H9 (cell line): ENCODE measurements at regions not wholly inside any gene's neighbourhood (a gene's known extent, or its start where the extent isn't known, plus 50 kb on each side); places are given as distances from the start of the nearest gene placed in this dataset.

ENCODE experiments used
- DNase-seq: peaks from one replicate; pipeline ENCODE4 v3.0.0-alpha.2; 2017
- H2AFZ ChIP-seq: one replicate; pipeline ENCODE4 v1.6.1; 2013; ENCODE audit warnings: mild to moderate bottlenecking, low read length, control low read depth, moderate library complexity
- H2AK5ac ChIP-seq: 2 replicates; pipeline ENCODE4 v1.6.1; 2013; ENCODE audit warnings: low read length, control low read depth, mixed read lengths; ENCODE audit not compliant: insufficient read length
- H2BK120ac ChIP-seq: one replicate; pipeline ENCODE4 v1.6.1; 2013; ENCODE audit warnings: low read depth, mild to moderate bottlenecking, low read length, control low read depth, inconsistent platforms; ENCODE audit not compliant: poor library complexity, severe bottlenecking
- H2BK12ac ChIP-seq: 2 replicates; pipeline ENCODE4 v1.6.1; 2013; ENCODE audit warnings: low read length, control low read depth, mixed read lengths, low read depth; ENCODE audit not compliant: insufficient read length
- H2BK15ac ChIP-seq: 2 replicates; pipeline ENCODE4 v1.6.1; 2013; ENCODE audit warnings: low read depth, low read length, control low read depth
- H2BK20ac ChIP-seq: one replicate; pipeline ENCODE4 v1.6.1; 2013; ENCODE audit warnings: low read depth, mild to moderate bottlenecking, low read length, control low read depth, inconsistent platforms; ENCODE audit not compliant: poor library complexity, severe bottlenecking
- H2BK5ac ChIP-seq: 2 replicates; pipeline ENCODE4 v1.6.1; 2013; ENCODE audit warnings: low read length, control low read depth, mixed read lengths; ENCODE audit not compliant: insufficient read length
- H3K14ac ChIP-seq: 2 replicates; pipeline ENCODE4 v1.6.1; 2013; ENCODE audit warnings: low read length, control low read depth; ENCODE audit not compliant: insufficient read depth
- H3K18ac ChIP-seq: 2 replicates; pipeline ENCODE4 v1.6.1; 2013; ENCODE audit warnings: low read depth, mild to moderate bottlenecking, mixed read lengths, low read length, control low read depth; ENCODE audit not compliant: insufficient read length
- H3K23ac ChIP-seq: 2 replicates; pipeline ENCODE4 v1.6.1; 2013; ENCODE audit warnings: low read length, control low read depth, mixed read lengths, low read depth; ENCODE audit not compliant: insufficient read length
- H3K23me2 ChIP-seq: 2 replicates; pipeline ENCODE4 v1.6.1; 2013; ENCODE audit warnings: low read depth, mild to moderate bottlenecking, mixed read lengths, low read length, control low read depth; ENCODE audit not compliant: insufficient read length, poor library complexity, severe bottlenecking
- H3K27ac ChIP-seq: 2 replicates; pipeline ENCODE4 v1.5.1; 2013; ENCODE audit warnings: low read length, control low read depth, mixed read lengths, low read depth; ENCODE audit not compliant: insufficient read length
- H3K27me3 ChIP-seq: 2 replicates; pipeline ENCODE4 v1.6.1; 2013; ENCODE audit warnings: low read length, control low read depth, inconsistent platforms; ENCODE audit not compliant: insufficient read depth
- H3K4ac ChIP-seq: 2 replicates; pipeline ENCODE4 v1.6.1; 2013; ENCODE audit warnings: low read depth, mild to moderate bottlenecking, control low read depth, inconsistent platforms, low read length, moderate library complexity
- H3K4me1 ChIP-seq: 2 replicates; pipeline ENCODE4 v1.6.1; 2013; ENCODE audit warnings: low read length, control low read depth, inconsistent platforms; ENCODE audit not compliant: insufficient read depth
- H3K4me2 ChIP-seq: 2 replicates; pipeline ENCODE4 v1.6.1; 2013; ENCODE audit warnings: low read length, control low read depth, mixed read lengths; ENCODE audit not compliant: insufficient read length, insufficient read depth
- H3K56ac ChIP-seq: 2 replicates; pipeline ENCODE4 v1.6.1; 2013; ENCODE audit warnings: low read depth, mild to moderate bottlenecking, mixed read lengths, low read length, control low read depth; ENCODE audit not compliant: insufficient read length
- H3K79me1 ChIP-seq: 2 replicates; pipeline ENCODE4 v1.6.1; 2013; ENCODE audit warnings: low read depth, mild to moderate bottlenecking, moderate library complexity, low read length, control low read depth, inconsistent platforms; ENCODE audit not compliant: insufficient read depth, poor library complexity, severe bottlenecking
- H3K79me2 ChIP-seq: 2 replicates; pipeline ENCODE4 v1.6.1; 2013; ENCODE audit warnings: low read length, control low read depth, inconsistent platforms; ENCODE audit not compliant: insufficient read depth
- H3K9ac ChIP-seq: 2 replicates; pipeline ENCODE4 v1.6.1; 2013; ENCODE audit warnings: low read length, control low read depth, mixed read lengths; ENCODE audit not compliant: insufficient read length; ENCODE audit errors: extremely low read depth
- H3K9me3 ChIP-seq: one replicate; pipeline ENCODE4 v1.6.1; 2013; ENCODE audit warnings: low read depth, low read length, inconsistent platforms; ENCODE audit not compliant: control insufficient read depth
- H3T11ph ChIP-seq: one replicate; pipeline ENCODE4 v1.6.1; 2013; ENCODE audit warnings: mild to moderate bottlenecking, low read length, control low read depth, inconsistent platforms
- H4K20me1 ChIP-seq: one replicate; pipeline ENCODE4 v1.6.1; 2013; ENCODE audit not compliant: control insufficient read depth, insufficient read length, insufficient read depth
- H4K5ac ChIP-seq: 2 replicates; pipeline ENCODE4 v1.6.1; 2013; ENCODE audit warnings: low read depth, mild to moderate bottlenecking, mixed read lengths, low read length, control low read depth; ENCODE audit not compliant: insufficient read length
- H4K8ac ChIP-seq: replicated peaks from 2 replicates; pipeline ENCODE4 v1.6.1; 2013; ENCODE audit warnings: low read length, control low read depth, mixed read lengths, low read depth; ENCODE audit not compliant: insufficient read length
- H4K91ac ChIP-seq: 2 replicates; pipeline ENCODE4 v1.6.1; 2013; ENCODE audit warnings: low read depth, mild to moderate bottlenecking, moderate library complexity, mixed read lengths, low read length, control low read depth; ENCODE audit not compliant: insufficient read length
- H3K27ac Mint-ChIP-seq, 3 experiments: 2 replicates in 2 of 3; 3 replicates in 1 of 3; pipeline ENCODE4 v1.8.0; 2020 to 2021; ENCODE audit warnings: mixed read lengths in 3 of 3, mild to moderate bottlenecking in 1 of 3, moderate library complexity in 1 of 3
- H3K27me3 Mint-ChIP-seq: 2 replicates; pipeline ENCODE4 v1.8.0; 2021; ENCODE audit warnings: low read depth, mild to moderate bottlenecking, moderate library complexity, mixed read lengths
- H3K36me3 Mint-ChIP-seq, 3 experiments: 2 replicates in 2 of 3; 3 replicates in 1 of 3; pipeline ENCODE4 v1.8.0; 2020 to 2021; ENCODE audit warnings: low read depth in 3 of 3, mixed read lengths in 3 of 3; ENCODE audit not compliant: insufficient read depth in 1 of 3
- H3K4me1 Mint-ChIP-seq, 2 experiments: 2 replicates each; pipeline ENCODE4 v1.8.0; 2020; ENCODE audit warnings: mixed read lengths in 2 of 2
- H3K4me3 Mint-ChIP-seq, 2 experiments: 2 replicates in 1 of 2; 3 replicates in 1 of 2; pipeline ENCODE4 v1.8.0; 2020 to 2021; ENCODE audit warnings: mild to moderate bottlenecking in 2 of 2, mixed read lengths in 2 of 2, moderate library complexity in 1 of 2
- H3K9me3 Mint-ChIP-seq, 2 experiments: 2 replicates in 1 of 2; 3 replicates in 1 of 2; pipeline ENCODE4 v1.8.0; 2020; ENCODE audit warnings: mild to moderate bottlenecking in 2 of 2, mixed read lengths in 2 of 2, moderate library complexity in 1 of 2
- WGBS: extraction: QIAGEN DNeasy Blood & Tissue Kit; methylation state at CpG from one replicate; pipeline ENCODE4 v1.1.7; 2013; ENCODE audit warnings: missing lambda C conversion rate, low lambda C conversion rate, mixed read lengths; ENCODE audit not compliant: insufficient read length; ENCODE audit errors: extremely low coverage; 5-methylcytosine and 5-hydroxymethylcytosine counted together
- TF ChIP-seq, protein P1 (sequence below): fragments of 200-600 bp; sonication (generic); conservative IDR thresholded peaks from 3 replicates; pipeline ENCODE4 v1.8.0; 2021; ENCODE audit warnings: antibody characterized with exemption, mild to moderate bottlenecking

DNA sequence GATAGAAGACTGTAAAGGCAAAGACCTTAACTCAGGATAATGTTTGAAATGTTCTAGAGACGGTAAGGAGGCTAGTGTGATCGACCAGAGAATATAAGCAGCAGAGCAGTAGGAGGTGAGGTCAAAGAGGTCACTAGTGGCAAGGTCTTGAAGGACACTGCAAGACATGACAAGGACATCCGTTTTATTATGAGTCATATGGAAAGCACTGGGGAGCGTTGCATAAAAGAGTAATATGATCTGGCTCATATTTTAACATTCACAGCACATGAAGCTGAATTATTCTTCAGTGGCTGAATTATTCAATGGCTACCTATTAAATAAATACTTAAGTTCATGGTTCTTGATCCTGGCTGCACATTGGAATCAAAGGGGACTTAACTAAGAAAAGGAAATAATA, 123.7 kb downstream of the SOX9 start:
- Histone ChIP-seq H3K14ac (no peak overlapping the region), H3K56ac (no peak overlapping the region), H4K91ac (no peak overlapping the region), H2BK120ac (no peak overlapping the region), H3K9ac (no peak overlapping the region), H3K4me1 (no peaks in the 10 kb centered on the region), H2BK15ac (no peak overlapping the region), H3K79me1 (no peaks in the 10 kb centered on the region), H3K27me3 (no peaks in the 10 kb centered on the region), H3K9me3 (no peaks in the 10 kb centered on the region), H3K23ac (no peak overlapping the region), H3K23me2 (no peaks in the 10 kb centered on the region), H2BK5ac (no peak overlapping the region), H3K4ac (no peak overlapping the region), H2AK5ac (no peak overlapping the region), H3T11ph (no peak overlapping the region), H4K20me1 (no peaks in the 10 kb centered on the region), H3K79me2 (no peaks in the 10 kb centered on the region), H4K8ac (no peak overlapping the region), H2AFZ (no peak overlapping the region), H3K18ac (no peak overlapping the region), H3K27ac (no peak overlapping the region), H2BK20ac (no peak overlapping the region), H4K5ac (no peak overlapping the region), H2BK12ac (no peak overlapping the region), H3K4me2 (no peak overlapping the region)
- TF ChIP-seq, protein P1, sequence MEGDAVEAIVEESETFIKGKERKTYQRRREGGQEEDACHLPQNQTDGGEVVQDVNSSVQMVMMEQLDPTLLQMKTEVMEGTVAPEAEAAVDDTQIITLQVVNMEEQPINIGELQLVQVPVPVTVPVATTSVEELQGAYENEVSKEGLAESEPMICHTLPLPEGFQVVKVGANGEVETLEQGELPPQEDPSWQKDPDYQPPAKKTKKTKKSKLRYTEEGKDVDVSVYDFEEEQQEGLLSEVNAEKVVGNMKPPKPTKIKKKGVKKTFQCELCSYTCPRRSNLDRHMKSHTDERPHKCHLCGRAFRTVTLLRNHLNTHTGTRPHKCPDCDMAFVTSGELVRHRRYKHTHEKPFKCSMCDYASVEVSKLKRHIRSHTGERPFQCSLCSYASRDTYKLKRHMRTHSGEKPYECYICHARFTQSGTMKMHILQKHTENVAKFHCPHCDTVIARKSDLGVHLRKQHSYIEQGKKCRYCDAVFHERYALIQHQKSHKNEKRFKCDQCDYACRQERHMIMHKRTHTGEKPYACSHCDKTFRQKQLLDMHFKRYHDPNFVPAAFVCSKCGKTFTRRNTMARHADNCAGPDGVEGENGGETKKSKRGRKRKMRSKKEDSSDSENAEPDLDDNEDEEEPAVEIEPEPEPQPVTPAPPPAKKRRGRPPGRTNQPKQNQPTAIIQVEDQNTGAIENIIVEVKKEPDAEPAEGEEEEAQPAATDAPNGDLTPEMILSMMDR, result no peak
- Mint-ChIP-seq H3K27me3 (peaks cover 3% of the 10 kb centered on the region), H3K4me1 (no peaks in the 10 kb centered on the region), H3K27ac (no peak overlapping the region), H3K4me3 (no peak overlapping the region), H3K9me3 (peaks cover 0 to 4% of the 10 kb centered on the region in 2 experiments; a peak in 2 of 5 replicates), H3K36me3 (no peaks in the 10 kb centered on the region; a peak in 1 of 7 replicates)
- DNase-seq, result no peak
- WGBS, result no CpG with 5 or more reads among the region's 4 CpGs
